ENCODE measurements at regions not wholly inside any gene's neighbourhood (a gene's known extent, or its start where the extent isn't known, plus 50 kb on each side); places are given as distances from the start of the nearest gene placed in this dataset.
"Not testable (repeated sequence)": the region's sequence is repeated elsewhere in the genome, so short reads cannot be mapped to it uniquely, and the experiment has no call there.

GRCh38 chrX:51098046-51098445, 187.5 kb downstream of the BMP15 start (continued):
- no peak for TF ChIP-seq HMGXB4 (CRISPR knock-in tag; IDR thresholded peaks at IDR 0.05)

- FAIRE-seq; in situ Hi-C loops (cut with MboI); H3K9me3 ChIP-seq (replicated peaks; ENCODE audit: control insufficient read depth, insufficient read depth, low read depth, low read length); H3K27me3 ChIP-seq (ENCODE audit: control insufficient read depth in 2 of 2, insufficient read depth in 2 of 2, low read length in 2 of 2); ATAC-seq; POLR2A ChIA-PET; H3K4me1 ChIP-seq (replicated peaks in 1 of 2; ENCODE audit: control insufficient read depth in 2 of 2, insufficient read depth in 2 of 2, low read length in 2 of 2); H3K27ac ChIP-seq (ENCODE audit: extremely low read depth, low read depth, low read length); H3K4me3 ChIP-seq; H3K79me2 ChIP-seq (ENCODE audit: control insufficient read depth, insufficient read depth, low read length); H3K9ac ChIP-seq (ENCODE audit: insufficient read depth in 1 of 2, low read depth in 2 of 2, low read length in 2 of 2); CTCF ChIA-PET (ENCODE audit: low intra/inter-chr PET ratio); H3K36me3 ChIP-seq (ENCODE audit: control insufficient read depth, insufficient read depth, low read length); H2AFZ ChIP-seq (ENCODE audit: low read depth, low read length); H4K20me1 ChIP-seq (replicated peaks; ENCODE audit: control insufficient read depth, insufficient read depth, low read length); H3K9me1 ChIP-seq (ENCODE audit: control insufficient read depth, insufficient read depth, low read length); intact Hi-C loops (cut with micrococcal nuclease); BruUV-seq (replicated peaks); H3K4me2 ChIP-seq (ENCODE audit: insufficient read depth, low read length); DNase-seq (ENCODE audit: extremely low read depth in 1 of 4, low spot score in 3 of 4): not testable (repeated sequence)
- 0% methylated on average over 1 of the region's 52 CpGs for WGBS (ENCODE audit: insufficient coverage, low coverage, missing lambda C conversion rate)
Measured at GRCh38 chrX:51119058-51119926, 208.8 kb downstream of the BMP15 start.

- H3K9me3 ChIP-seq (replicated peaks; ENCODE audit: control insufficient read depth, insufficient read depth, low read depth, low read length); intact Hi-C loops (cut with micrococcal nuclease); H3K27ac ChIP-seq (ENCODE audit: extremely low read depth, low read depth, low read length); FAIRE-seq; DNase-seq (ENCODE audit: extremely low read depth in 1 of 4, low spot score in 3 of 4); H3K79me2 ChIP-seq (ENCODE audit: control insufficient read depth, insufficient read depth, low read length); POLR2A ChIA-PET; H3K27me3 ChIP-seq (ENCODE audit: control insufficient read depth in 2 of 2, insufficient read depth in 2 of 2, low read length in 2 of 2); H2AFZ ChIP-seq (ENCODE audit: low read depth, low read length); BruUV-seq (replicated peaks); H3K4me2 ChIP-seq (ENCODE audit: insufficient read depth, low read length); in situ Hi-C loops (cut with MboI); ATAC-seq; H3K9ac ChIP-seq (ENCODE audit: insufficient read depth in 1 of 2, low read depth in 2 of 2, low read length in 2 of 2); H3K36me3 ChIP-seq (ENCODE audit: control insufficient read depth, insufficient read depth, low read length); H3K4me1 ChIP-seq (replicated peaks in 1 of 2; ENCODE audit: control insufficient read depth in 2 of 2, insufficient read depth in 2 of 2, low read length in 2 of 2); H4K20me1 ChIP-seq (replicated peaks; ENCODE audit: control insufficient read depth, insufficient read depth, low read length); H3K9me1 ChIP-seq (ENCODE audit: control insufficient read depth, insufficient read depth, low read length); H3K4me3 ChIP-seq; CTCF ChIA-PET (ENCODE audit: low intra/inter-chr PET ratio): not testable (repeated sequence)
- 0% methylated on average over 4 of the region's 4 CpGs for WGBS (ENCODE audit: insufficient coverage, low coverage, missing lambda C conversion rate)
Measured at GRCh38 chrX:51125743-51126142, 206.9 kb upstream of the NUDT10 start.
